Right cardiac atrium (tissue), 5 donors: ENCODE measurements at regions not wholly inside any gene's neighbourhood (a gene's known extent, or its start where the extent isn't known, plus 50 kb on each side); places are given as distances from the start of the nearest gene placed in this dataset.
"Not testable (repeated sequence)": the region's sequence is repeated elsewhere in the genome, so short reads cannot be mapped to it uniquely, and the experiment has no call there.

Experiments used
- ATAC-seq, 2 donors: fragments of 200-7000 bp; cut with Tn5 transposase; one replicate each; pipeline versions ENCODE4 v1.8.0 to v1.9.1; 2020; ENCODE audit warnings: moderate library complexity in 2 of 2, mild to moderate bottlenecking in 1 of 2
- DNase-seq, 3 donors: peaks; one replicate each; pipeline ENCODE4 v3.0.0-alpha.2; 2020
- H3K27ac ChIP-seq: one replicate; pipeline ENCODE4 v1.5.1; 2013; ENCODE audit warnings: mild to moderate bottlenecking, low read length, control low read depth, moderate library complexity
- H3K27me3 ChIP-seq: one replicate; pipeline ENCODE4 v1.6.1; 2013; ENCODE audit not compliant: control insufficient read depth, insufficient read depth
- H3K4me1 ChIP-seq: one replicate; pipeline ENCODE4 v1.6.1; 2013; ENCODE audit warnings: low read length; ENCODE audit not compliant: control insufficient read depth, insufficient read depth
- H3K4me3 ChIP-seq: one replicate; pipeline ENCODE4 v1.5.1; 2013; ENCODE audit warnings: low read length, control low read depth
- H3K9me3 ChIP-seq: one replicate; pipeline ENCODE4 v1.6.1; 2013; ENCODE audit warnings: low read length; ENCODE audit not compliant: control insufficient read depth
- WGBS: extraction: QIAGEN DNeasy Blood & Tissue Kit; methylation state at CpG from one replicate; pipeline ENCODE4 v1.1.7; 2013; 5-methylcytosine and 5-hydroxymethylcytosine counted together
- intact Hi-C, 4 donors: fragments of 100-400 bp; cut with DNase I; formaldehyde crosslinking; loops; one replicate each; pipeline versions ENCODE4 v1.11.0 to v1.14.0; 2022 to 2023
- donor health status: healthy with polysubstance abuse.
- donor health status: DM: no; HTN: yes; CAD: no.
- donor health status: DM: no; HTN: no; CAD: no.
- donor health status: DM: no; HTN: yes; CAD: no; lungs with severe emphysema.
- donor health status: DM: yes; HTN: yes; CAD: no.

GRCh38 chr5:115691814-115692213 lies 66.0 kb upstream of the TMED7 start:
- H3K27me3 ChIP-seq, H3K27ac ChIP-seq, DNase-seq, H3K4me3 ChIP-seq, intact Hi-C loops, ATAC-seq, H3K9me3 ChIP-seq, H3K4me1 ChIP-seq: not testable (repeated sequence)
- WGBS: 95% methylated on average over 3 of the region's 3 CpGs

DNA sequence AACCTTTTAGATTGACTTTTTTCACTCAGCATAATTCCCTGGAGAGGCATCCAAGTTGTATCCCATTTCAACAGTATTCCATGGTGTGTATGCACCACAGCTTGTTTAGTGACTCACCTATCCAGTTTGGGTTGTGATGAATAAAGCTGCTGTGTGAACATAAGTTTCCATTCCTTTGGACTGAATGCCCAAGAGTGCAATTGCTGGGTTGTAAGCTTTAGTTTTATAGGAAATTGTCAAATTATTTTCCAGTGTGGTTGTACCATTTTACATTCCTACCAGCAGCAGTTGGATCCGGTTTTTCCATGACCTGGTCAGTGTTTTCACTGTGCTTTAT lies 60.9 kb upstream of the TMED7 start:
- intact Hi-C loops: no loop called here
- ATAC-seq (no peak), DNase-seq (no peak)
- Histone ChIP-seq H3K4me3 (no peak overlapping the region), H3K4me1 (no peaks in the 10 kb centered on the region), H3K27ac (no peak overlapping the region), H3K27me3 (no peaks in the 10 kb centered on the region), H3K9me3 (no peaks in the 10 kb centered on the region)
- WGBS: 63% methylated on average over 1 of the region's 1 CpG

- Histone ChIP-seq H3K4me1 (no peaks in the 10 kb centered on the region), H3K27ac (no peak overlapping the region), H3K4me3 (no peak overlapping the region), H3K9me3 (no peaks in the 10 kb centered on the region), H3K27me3 (no peaks in the 10 kb centered on the region)
- 51% methylated on average over 5 of the region's 5 CpGs for WGBS
- peak in 1 of 2 donors; percentile 38 for ATAC-seq
- intact Hi-C loops: no loop called here
- DNase-seq: peak in 2 of 3 donors; percentile 18 to 51
Measured at GRCh38 chr5:115686051-115686737, 60.4 kb upstream of the TMED7 start.

DNA sequence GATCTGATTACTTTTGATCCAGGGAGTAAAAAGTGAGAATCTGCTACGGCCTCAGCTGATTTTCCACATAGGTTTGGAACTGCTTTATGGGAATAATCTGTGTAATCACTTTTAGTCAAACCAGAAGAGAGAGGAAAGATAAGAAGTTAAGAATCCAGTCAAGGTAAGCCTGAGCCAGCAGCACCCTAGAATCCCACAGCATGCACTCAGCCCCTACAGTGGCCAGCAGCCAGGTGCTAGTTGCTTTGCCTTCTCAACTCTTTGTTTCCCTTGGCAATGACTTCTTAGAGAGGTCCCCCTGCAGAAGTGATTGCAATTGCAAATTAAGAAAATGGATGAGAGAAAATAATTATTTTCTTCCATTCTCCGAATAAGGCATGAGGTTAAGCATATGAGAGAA lies 59.7 kb upstream of the TMED7 start:
- Histone ChIP-seq H3K9me3 (no peaks in the 10 kb centered on the region), H3K4me1 (no peaks in the 10 kb centered on the region), H3K27ac (no peak overlapping the region), H3K4me3 (no peak overlapping the region), H3K27me3 (no peaks in the 10 kb centered on the region)
- intact Hi-C loops: no loop called here
- peak in 1 of 3 donors; percentile 43 for DNase-seq
- no peak for ATAC-seq
- 43% methylated on average over 2 of the region's 2 CpGs for WGBS

GRCh38 chr5:115684513-115685037 lies 58.7 kb upstream of the TMED7 start:
- Histone ChIP-seq H3K9me3 (no peaks in the 10 kb centered on the region), H3K27ac (no peak overlapping the region), H3K4me1 (no peaks in the 10 kb centered on the region), H3K4me3 (no peak overlapping the region), H3K27me3 (no peaks in the 10 kb centered on the region)
- ATAC-seq (no peak), DNase-seq (no peak)
- WGBS: 89% methylated on average over 1 of the region's 1 CpG
- intact Hi-C loops: no loop called here

DNA sequence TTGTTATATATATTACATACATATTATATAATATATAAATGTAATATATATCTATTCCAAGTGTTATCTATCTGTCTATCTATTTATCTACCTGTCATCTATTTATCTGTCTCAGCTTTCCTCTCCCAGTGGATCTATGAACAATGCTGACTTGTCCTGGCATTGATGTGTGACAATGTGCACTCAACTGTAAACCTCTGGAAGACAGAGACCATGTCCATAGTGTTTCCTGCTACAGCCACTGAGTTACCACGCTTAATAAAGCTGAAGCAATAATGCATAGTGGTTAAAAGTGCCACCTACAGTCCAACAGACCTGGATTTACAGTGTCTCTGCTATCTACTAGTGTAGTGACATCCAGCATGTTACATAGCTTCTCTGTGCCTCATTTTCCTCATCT lies 57.2 kb upstream of the TMED7 start:
- Histone ChIP-seq H3K4me3 (no peak overlapping the region), H3K27ac (no peak overlapping the region), H3K27me3 (no peaks in the 10 kb centered on the region), H3K9me3 (no peaks in the 10 kb centered on the region), H3K4me1 (no peaks in the 10 kb centered on the region)
- no peak for DNase-seq
- intact Hi-C loops: no loop called here
- 80% methylated on average over 1 of the region's 1 CpG for WGBS
- ATAC-seq: no peak
